Lung (tissue), 11 donors: ENCODE measurements at regions not wholly inside any gene's neighbourhood (a gene's known extent, or its start where the extent isn't known, plus 50 kb on each side); places are given as distances from the start of the nearest gene placed in this dataset.

Experiments
- ATAC-seq: fragments of 200-7000 bp; cut with Tn5 transposase; one replicate; pipeline ENCODE4 v1.9.1; 2020; ENCODE audit warnings: moderate number of reproducible peaks; ENCODE audit not compliant: insufficient read depth, low FRiP score
- DNase-seq, 3 donors: peaks; one replicate each; pipeline ENCODE4 v3.0.0-alpha.2; 2013 to 2017
- H3K27ac ChIP-seq, 2 donors: one replicate each; pipeline ENCODE4 v1.5.1; 2013; ENCODE audit warnings: mild to moderate bottlenecking in 2 of 2, moderate library complexity in 2 of 2, control low read depth in 1 of 2, inconsistent platforms in 1 of 2, low read depth in 1 of 2, low read length in 1 of 2
- H3K27me3 ChIP-seq, 3 donors: one replicate each; pipeline ENCODE4 v1.5.1; 2013; ENCODE audit warnings: low read length in 2 of 3; ENCODE audit not compliant: control insufficient read depth in 3 of 3, insufficient read depth in 3 of 3
- H3K36me3 ChIP-seq, 4 donors: one replicate each; pipeline ENCODE4 v1.5.1; 2013; ENCODE audit warnings: low read length in 4 of 4, mild to moderate bottlenecking in 1 of 4, moderate library complexity in 1 of 4; ENCODE audit not compliant: control insufficient read depth in 4 of 4, insufficient read depth in 4 of 4
- H3K4me1 ChIP-seq, 5 donors: one replicate each; pipeline ENCODE4 v1.5.1; 2013; ENCODE audit warnings: low read length in 5 of 5, mild to moderate bottlenecking in 2 of 5, moderate library complexity in 1 of 5; ENCODE audit not compliant: control insufficient read depth in 5 of 5, insufficient read depth in 5 of 5
- H3K4me3 ChIP-seq: one replicate; pipeline ENCODE4 v1.5.1; 2013; ENCODE audit warnings: mild to moderate bottlenecking, control low read depth, moderate library complexity
- H3K9ac ChIP-seq, 2 donors: one replicate each; pipeline ENCODE4 v1.5.1; 2013; ENCODE audit warnings: low read length in 2 of 2, control low read depth in 1 of 2; ENCODE audit not compliant: insufficient read depth in 1 of 2
- H3K9me3 ChIP-seq, 4 donors: one replicate each; pipeline ENCODE4 v1.5.1; 2013; ENCODE audit warnings: low read length in 3 of 4, mild to moderate bottlenecking in 1 of 4, moderate library complexity in 1 of 4; ENCODE audit not compliant: control insufficient read depth in 4 of 4, insufficient read depth in 3 of 4
- WGBS, 2 donors: extraction: QIAGEN DNeasy Blood & Tissue Kit; methylation state at CpG; one replicate each; pipeline ENCODE4 v1.1.7; 2013; 5-methylcytosine and 5-hydroxymethylcytosine counted together
- TF ChIP-seq, protein P1 (sequence below): IDR thresholded peaks from 2 replicates; pipeline ENCODE4 v1.5.1; 2012; ENCODE audit warnings: mild to moderate bottlenecking; ENCODE audit errors: control extremely low read depth, extremely low read depth
- donor health status: control.
- donor health status: control.
- donor health status: Bipolar disorder and iron deficiency.
- donor health status: healthy.
- donor health status: DM: yes; HTN: yes; CAD: no.

DNA sequence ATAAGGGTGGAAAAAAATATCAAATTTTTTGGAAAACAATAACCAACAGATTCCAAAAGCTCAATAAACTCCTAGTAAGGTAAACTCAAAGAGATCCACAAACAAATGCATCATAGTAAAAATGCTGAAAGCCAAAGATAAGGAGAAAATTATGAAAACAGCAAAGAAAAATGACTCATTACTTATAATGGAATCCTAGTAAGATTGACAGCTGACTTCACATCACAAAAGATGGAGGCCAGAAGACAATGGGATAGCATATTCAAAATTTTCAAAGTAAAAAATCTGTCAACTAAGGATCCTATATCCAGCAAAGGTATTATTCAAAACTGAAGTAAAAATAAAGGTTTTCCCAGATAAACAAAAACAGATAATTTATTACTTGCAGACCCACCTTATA, 183.4 kb upstream of the VIPR2 start:
- Histone ChIP-seq H3K27ac (no peak overlapping the region), H3K36me3 (no peaks in the 10 kb centered on the region), H3K4me1 (no peaks in the 10 kb centered on the region), H3K4me3 (no peak overlapping the region), H3K27me3 (no peaks in the 10 kb centered on the region), H3K9ac (no peak overlapping the region), H3K9me3 (peaks cover 0 to 10% (median 4%) of the 10 kb centered on the region in 4 donors)
- no peak for DNase-seq
- no peak for ATAC-seq
- TF ChIP-seq, protein P1, sequence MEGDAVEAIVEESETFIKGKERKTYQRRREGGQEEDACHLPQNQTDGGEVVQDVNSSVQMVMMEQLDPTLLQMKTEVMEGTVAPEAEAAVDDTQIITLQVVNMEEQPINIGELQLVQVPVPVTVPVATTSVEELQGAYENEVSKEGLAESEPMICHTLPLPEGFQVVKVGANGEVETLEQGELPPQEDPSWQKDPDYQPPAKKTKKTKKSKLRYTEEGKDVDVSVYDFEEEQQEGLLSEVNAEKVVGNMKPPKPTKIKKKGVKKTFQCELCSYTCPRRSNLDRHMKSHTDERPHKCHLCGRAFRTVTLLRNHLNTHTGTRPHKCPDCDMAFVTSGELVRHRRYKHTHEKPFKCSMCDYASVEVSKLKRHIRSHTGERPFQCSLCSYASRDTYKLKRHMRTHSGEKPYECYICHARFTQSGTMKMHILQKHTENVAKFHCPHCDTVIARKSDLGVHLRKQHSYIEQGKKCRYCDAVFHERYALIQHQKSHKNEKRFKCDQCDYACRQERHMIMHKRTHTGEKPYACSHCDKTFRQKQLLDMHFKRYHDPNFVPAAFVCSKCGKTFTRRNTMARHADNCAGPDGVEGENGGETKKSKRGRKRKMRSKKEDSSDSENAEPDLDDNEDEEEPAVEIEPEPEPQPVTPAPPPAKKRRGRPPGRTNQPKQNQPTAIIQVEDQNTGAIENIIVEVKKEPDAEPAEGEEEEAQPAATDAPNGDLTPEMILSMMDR, result no peak

GRCh38 chr7:159323359-159323758, 178.7 kb upstream of the VIPR2 start:
- Histone ChIP-seq H3K4me3 (no peak overlapping the region), H3K9me3 (peaks cover 2 to 7% (median 5%) of the 10 kb centered on the region in 4 donors), H3K27ac (no peak overlapping the region), H3K36me3 (no peaks in the 10 kb centered on the region), H3K9ac (no peak overlapping the region), H3K4me1 (no peaks in the 10 kb centered on the region), H3K27me3 (no peaks in the 10 kb centered on the region)
- TF ChIP-seq, protein P1, result no peak
- ATAC-seq (no peak), DNase-seq (no peak)
- WGBS, 2 donors, result 82 to 87% methylated on average over 4 of the region's 4 CpGs

GRCh38 chr7:159321278-159321677, 176.6 kb upstream of the VIPR2 start:
- H3K9ac ChIP-seq, result no peak overlapping the region
- ATAC-seq, result no peak
- H3K9me3 ChIP-seq, result peaks cover 0 to 5% (median 3%) of the 10 kb centered on the region in 4 donors
- H3K27ac ChIP-seq, result no peak overlapping the region
- no peaks in the 10 kb centered on the region for H3K36me3 ChIP-seq
- no peak overlapping the region for H3K4me3 ChIP-seq
- TF ChIP-seq, protein P1, result no peak
- H3K27me3 ChIP-seq, result no peaks in the 10 kb centered on the region
- WGBS, 2 donors, result 62 to 63% methylated on average over 2 of the region's 2 CpGs
- DNase-seq, result no peak
- H3K4me1 ChIP-seq, result no peaks in the 10 kb centered on the region

DNA sequence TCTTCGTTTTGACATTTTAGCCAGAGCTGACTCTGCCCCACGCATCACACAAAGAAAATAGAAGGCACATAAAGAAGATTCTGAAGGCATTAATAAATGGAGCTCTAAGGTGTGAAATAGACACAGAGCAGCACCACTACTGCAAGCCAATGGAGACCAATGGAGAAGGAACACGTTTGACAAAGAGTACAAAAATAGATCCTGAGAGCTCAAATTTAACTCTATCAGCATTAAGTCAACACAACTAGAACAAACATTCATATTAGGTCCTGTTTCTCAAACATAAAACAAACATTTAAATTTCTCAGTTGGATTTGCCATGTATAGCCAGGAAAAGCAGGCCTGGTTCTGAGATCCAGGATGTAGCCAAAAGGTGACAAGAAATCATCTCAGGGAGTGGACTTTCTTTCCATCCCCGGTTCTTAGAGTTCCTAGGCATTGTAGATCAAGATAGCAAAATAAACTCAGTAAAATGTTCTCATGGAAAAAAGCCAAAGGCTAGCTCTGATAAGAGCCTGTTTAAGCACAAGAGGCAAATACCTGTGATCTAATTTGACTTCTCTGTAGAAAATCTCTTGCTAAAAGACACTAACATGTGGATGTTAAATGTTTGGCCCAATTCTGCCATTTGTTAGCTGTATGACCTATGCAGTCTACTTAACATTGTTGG, 174.2 kb upstream of the VIPR2 start:
- WGBS, 2 donors, result 51% methylated on average over 4 of the region's 4 CpGs
- TF ChIP-seq, protein P1, result no peak
- no peak for ATAC-seq
- Histone ChIP-seq H3K4me3 (no peak overlapping the region), H3K27ac (no peak overlapping the region), H3K9me3 (peaks cover 0 to 9% (median 2%) of the 10 kb centered on the region in 4 donors), H3K27me3 (no peaks in the 10 kb centered on the region), H3K9ac (no peak overlapping the region), H3K4me1 (no peaks in the 10 kb centered on the region), H3K36me3 (no peaks in the 10 kb centered on the region)
- no peak for DNase-seq
